ENCODE measurements at regions not wholly inside any gene's neighbourhood (a gene's known extent, or its start where the extent isn't known, plus 50 kb on each side); places are given as distances from the start of the nearest gene placed in this dataset.
"Not testable (repeated sequence)": the region's sequence is repeated elsewhere in the genome, so short reads cannot be mapped to it uniquely, and the experiment has no call there.

GRCh38 chr16:29300030-29300491, 106.5 kb downstream of the NPIPB11 start:
- not testable (repeated sequence) for TF ChIP-seq POLR2A, CTCF (IDR thresholded peaks at IDR 0.05)

Data from thyroid gland (tissue), 4 donors.